HG02840 (cell line): ENCODE measurements at regions not wholly inside any gene's neighbourhood (a gene's known extent, or its start where the extent isn't known, plus 50 kb on each side); places are given as distances from the start of the nearest gene placed in this dataset.
"Not testable (repeated sequence)": the region's sequence is repeated elsewhere in the genome, so short reads cannot be mapped to it uniquely, and the experiment has no call there.

Experiments used
- ATAC-seq: cut with Tn5 transposase; IDR thresholded peaks from one replicate; pipeline ENCODE4 v1.9.1; 2021; ENCODE audit warnings: mild to moderate bottlenecking, moderate library complexity, moderate number of reproducible peaks; ENCODE audit not compliant: unreplicated experiment, low FRiP score

- ATAC-seq = no peak
Observed at GRCh38 chr4:160717848-160718247, 1446.0 kb downstream of the FSTL5 start.

GRCh38 chr4:160724063-160724462 is 1439.7 kb downstream of the FSTL5 start:
- ATAC-seq = no peak

GRCh38 chr4:160745126-160745525 is 1418.7 kb downstream of the FSTL5 start:
- ATAC-seq = no peak

- not testable (repeated sequence) for ATAC-seq
Observed at GRCh38 chr4:160746585-160746984, 1417.2 kb downstream of the FSTL5 start.

- ATAC-seq = no peak
Observed at GRCh38 chr4:160772668-160773067, 1391.1 kb downstream of the FSTL5 start.

GRCh38 chr4:160795216-160795615 is 1368.6 kb downstream of the FSTL5 start:
- no peak for ATAC-seq

GRCh38 chr4:160808174-160808573 is 1355.6 kb downstream of the FSTL5 start:
- no peak for ATAC-seq

- ATAC-seq = no peak
Observed at GRCh38 chr4:160809576-160809975, 1354.2 kb downstream of the FSTL5 start.

GRCh38 chr4:160810424-160810823 is 1353.4 kb downstream of the FSTL5 start:
- ATAC-seq = no peak

- ATAC-seq = no peak
Observed at GRCh38 chr4:160810941-160811340, 1352.9 kb downstream of the FSTL5 start.

- no peak for ATAC-seq
Observed at GRCh38 chr4:160811956-160812355, 1351.8 kb downstream of the FSTL5 start.

- ATAC-seq = no peak
Observed at GRCh38 chr4:160814726-160815125, 1349.1 kb downstream of the FSTL5 start.

- no peak for ATAC-seq
Observed at GRCh38 chr4:160818571-160818970, 1345.2 kb downstream of the FSTL5 start.

GRCh38 chr4:160819791-160820190 is 1344.0 kb downstream of the FSTL5 start:
- no peak for ATAC-seq

- no peak for ATAC-seq
Observed at GRCh38 chr4:160824481-160824880, 1339.3 kb downstream of the FSTL5 start.

GRCh38 chr4:160825644-160826338 is 1338.0 kb downstream of the FSTL5 start:
- ATAC-seq = no peak

GRCh38 chr4:160826339-160826679 is 1337.5 kb downstream of the FSTL5 start:
- no peak for ATAC-seq

GRCh38 chr4:160831165-160831922 is 1332.5 kb downstream of the FSTL5 start:
- no peak for ATAC-seq

GRCh38 chr4:160835789-160836188 is 1328.0 kb downstream of the FSTL5 start:
- ATAC-seq = no peak

GRCh38 chr4:160836431-160836830 is 1327.4 kb downstream of the FSTL5 start:
- no peak for ATAC-seq

- no peak for ATAC-seq
Observed at GRCh38 chr4:160846121-160846520, 1317.7 kb downstream of the FSTL5 start.

GRCh38 chr4:160847228-160847627 is 1316.6 kb downstream of the FSTL5 start:
- ATAC-seq = no peak
